GM12865 (cell line): ENCODE measurements at regions not wholly inside any gene's neighbourhood (a gene's known extent, or its start where the extent isn't known, plus 50 kb on each side); places are given as distances from the start of the nearest gene placed in this dataset.

Experiments
- DNase-seq: peaks from one replicate; pipeline ENCODE4 v3.0.0; 2010; ENCODE audit warnings: low read depth
- H3K4me3 ChIP-seq: 2 replicates; pipeline ENCODE4 v1.5.1; 2011; ENCODE audit warnings: mild to moderate bottlenecking, low read depth, low read length, control low read depth
- TF ChIP-seq, protein P1 (sequence below): IDR thresholded peaks from 2 replicates; pipeline ENCODE4 v1.5.1; 2011; ENCODE audit warnings: low read length, control low read depth, low read depth, inconsistent platforms; ENCODE audit not compliant: insufficient read depth; ENCODE audit errors: missing control alignments

DNA sequence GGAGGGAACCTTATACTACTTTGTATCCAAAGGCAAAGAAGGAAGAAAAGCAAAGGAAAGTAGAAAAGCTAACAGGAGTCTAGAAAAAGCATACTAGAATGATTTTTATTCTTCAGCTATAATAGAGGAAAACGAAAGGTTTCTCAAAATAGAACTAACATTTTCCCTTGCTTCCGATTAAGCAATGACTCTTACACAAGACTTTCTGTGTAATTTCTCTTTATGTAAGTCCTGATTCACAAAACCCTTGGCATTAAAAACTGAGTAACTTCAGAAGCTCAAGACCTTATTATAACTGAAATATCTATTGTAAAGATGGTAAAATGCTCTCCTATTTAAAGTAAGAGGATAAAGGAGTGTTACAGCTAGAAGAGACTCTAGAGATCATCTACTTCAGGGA lies 97.4 kb downstream of the DTWD1 start:
- H3K4me3 ChIP-seq = no peak overlapping the region
- no peak for DNase-seq
- TF ChIP-seq, protein P1, sequence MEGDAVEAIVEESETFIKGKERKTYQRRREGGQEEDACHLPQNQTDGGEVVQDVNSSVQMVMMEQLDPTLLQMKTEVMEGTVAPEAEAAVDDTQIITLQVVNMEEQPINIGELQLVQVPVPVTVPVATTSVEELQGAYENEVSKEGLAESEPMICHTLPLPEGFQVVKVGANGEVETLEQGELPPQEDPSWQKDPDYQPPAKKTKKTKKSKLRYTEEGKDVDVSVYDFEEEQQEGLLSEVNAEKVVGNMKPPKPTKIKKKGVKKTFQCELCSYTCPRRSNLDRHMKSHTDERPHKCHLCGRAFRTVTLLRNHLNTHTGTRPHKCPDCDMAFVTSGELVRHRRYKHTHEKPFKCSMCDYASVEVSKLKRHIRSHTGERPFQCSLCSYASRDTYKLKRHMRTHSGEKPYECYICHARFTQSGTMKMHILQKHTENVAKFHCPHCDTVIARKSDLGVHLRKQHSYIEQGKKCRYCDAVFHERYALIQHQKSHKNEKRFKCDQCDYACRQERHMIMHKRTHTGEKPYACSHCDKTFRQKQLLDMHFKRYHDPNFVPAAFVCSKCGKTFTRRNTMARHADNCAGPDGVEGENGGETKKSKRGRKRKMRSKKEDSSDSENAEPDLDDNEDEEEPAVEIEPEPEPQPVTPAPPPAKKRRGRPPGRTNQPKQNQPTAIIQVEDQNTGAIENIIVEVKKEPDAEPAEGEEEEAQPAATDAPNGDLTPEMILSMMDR = no peak

DNA sequence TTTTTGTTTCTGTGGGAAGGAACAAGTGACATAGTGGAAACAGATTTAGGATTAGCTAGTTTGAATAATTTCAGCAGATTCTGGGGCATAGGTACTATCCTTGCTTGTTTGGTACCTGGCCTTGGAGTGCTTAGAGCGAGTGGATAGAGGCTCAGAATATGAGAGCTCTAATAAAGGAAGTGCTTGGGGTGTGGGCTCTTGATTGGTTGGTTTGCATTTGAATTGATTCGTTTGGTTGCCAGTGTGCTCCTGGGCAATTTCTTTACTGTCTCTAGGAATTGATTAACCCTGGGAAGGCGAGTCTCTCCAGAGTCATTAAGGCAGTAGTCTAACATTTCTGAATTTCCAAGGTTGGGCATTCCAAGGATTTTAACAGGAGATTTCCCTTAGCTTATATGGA lies 98.0 kb downstream of the DTWD1 start:
- TF ChIP-seq, protein P1 = no peak
- H3K4me3 ChIP-seq = no peak overlapping the region
- DNase-seq = no peak

DNA sequence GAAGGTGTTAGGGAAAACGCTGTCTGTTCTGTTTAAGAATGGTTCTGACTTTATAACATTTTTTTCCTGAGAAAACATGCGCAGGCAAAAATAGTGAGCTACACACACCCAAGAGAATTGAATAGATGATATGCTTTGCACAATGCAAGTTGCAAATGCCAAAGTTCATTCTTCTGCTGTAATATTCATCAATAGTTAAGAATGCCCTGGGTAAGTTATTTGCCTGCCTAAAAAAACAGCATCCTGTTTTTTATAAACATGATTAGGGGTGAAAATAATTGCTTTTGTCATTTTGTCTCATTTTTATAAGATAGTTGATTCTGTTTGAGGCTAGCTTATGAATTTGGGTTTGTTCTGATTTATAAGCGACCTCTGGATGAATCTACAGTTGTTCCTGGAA lies 99.4 kb downstream of the DTWD1 start:
- no peak overlapping the region for H3K4me3 ChIP-seq
- no peak for DNase-seq
- TF ChIP-seq, protein P1 = no peak

DNA sequence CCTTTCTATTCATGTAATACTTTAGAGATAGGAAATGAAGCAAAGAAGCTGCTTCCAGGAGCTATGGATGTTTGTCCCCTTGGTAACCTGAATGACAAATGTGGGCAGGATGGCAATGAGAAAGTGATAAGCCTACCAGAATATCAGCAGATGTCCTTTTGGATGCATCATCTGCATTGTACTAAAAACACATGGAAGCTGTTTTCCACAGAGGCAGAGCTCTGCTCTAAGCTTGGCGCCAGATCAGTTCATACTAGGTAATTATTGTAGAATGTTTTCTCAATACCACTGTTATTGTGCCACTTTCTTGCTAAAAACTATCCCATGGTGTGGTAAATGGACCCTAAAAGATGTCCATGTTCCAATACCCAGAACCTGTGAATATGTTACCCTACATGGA lies 100.2 kb downstream of the DTWD1 start:
- no peak for DNase-seq
- TF ChIP-seq, protein P1 = no peak
- no peak overlapping the region for H3K4me3 ChIP-seq

DNA sequence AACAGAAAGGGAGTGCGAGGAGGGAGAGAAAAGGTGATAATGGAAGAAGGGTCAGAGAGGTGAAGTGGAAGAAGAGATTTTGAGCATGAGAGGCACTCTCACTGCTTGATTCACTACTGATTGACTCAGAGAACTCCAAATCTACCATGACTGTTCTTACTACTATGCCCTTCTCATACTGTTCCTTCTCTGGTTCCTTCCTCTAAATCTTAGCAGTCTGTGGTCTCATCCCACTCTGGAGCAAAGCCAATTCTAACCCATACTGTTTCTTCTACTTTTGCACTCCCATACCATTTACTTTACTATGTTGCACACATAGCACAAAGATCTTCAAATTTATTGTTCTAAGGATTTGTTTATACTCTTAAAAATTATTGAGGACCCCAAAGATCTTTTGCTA lies 100.8 kb downstream of the DTWD1 start:
- no peak for DNase-seq
- TF ChIP-seq, protein P1 = no peak
- H3K4me3 ChIP-seq = no peak overlapping the region

DNA sequence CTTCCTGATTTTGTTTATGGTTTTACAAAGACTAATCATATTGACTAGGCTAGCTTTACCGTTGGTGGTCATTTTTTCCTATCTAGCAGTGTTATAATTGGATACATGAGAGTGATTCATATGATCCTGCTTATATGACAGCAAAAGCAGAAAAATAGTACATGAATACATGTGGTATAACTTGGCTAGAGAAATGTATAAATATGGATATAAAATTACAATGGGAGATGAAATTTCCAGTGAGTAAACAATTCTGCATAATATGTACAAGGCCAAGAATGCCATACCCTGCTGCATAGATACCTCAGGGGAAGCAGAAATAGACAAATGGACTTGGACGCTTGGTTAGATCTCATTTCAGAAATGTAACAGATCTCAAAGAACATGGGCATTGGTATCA lies 103.1 kb downstream of the DTWD1 start:
- TF ChIP-seq, protein P1 = no peak
- no peak for DNase-seq
- H3K4me3 ChIP-seq = no peak overlapping the region
